ENCODE measurements at regions not wholly inside any gene's neighbourhood (a gene's known extent, or its start where the extent isn't known, plus 50 kb on each side); places are given as distances from the start of the nearest gene placed in this dataset.

GRCh38 chr7:68031180-68031943 is 1034.7 kb downstream of the TYW1 start:
- TF ChIP-seq, protein P1, sequence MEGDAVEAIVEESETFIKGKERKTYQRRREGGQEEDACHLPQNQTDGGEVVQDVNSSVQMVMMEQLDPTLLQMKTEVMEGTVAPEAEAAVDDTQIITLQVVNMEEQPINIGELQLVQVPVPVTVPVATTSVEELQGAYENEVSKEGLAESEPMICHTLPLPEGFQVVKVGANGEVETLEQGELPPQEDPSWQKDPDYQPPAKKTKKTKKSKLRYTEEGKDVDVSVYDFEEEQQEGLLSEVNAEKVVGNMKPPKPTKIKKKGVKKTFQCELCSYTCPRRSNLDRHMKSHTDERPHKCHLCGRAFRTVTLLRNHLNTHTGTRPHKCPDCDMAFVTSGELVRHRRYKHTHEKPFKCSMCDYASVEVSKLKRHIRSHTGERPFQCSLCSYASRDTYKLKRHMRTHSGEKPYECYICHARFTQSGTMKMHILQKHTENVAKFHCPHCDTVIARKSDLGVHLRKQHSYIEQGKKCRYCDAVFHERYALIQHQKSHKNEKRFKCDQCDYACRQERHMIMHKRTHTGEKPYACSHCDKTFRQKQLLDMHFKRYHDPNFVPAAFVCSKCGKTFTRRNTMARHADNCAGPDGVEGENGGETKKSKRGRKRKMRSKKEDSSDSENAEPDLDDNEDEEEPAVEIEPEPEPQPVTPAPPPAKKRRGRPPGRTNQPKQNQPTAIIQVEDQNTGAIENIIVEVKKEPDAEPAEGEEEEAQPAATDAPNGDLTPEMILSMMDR (IDR thresholded peaks at IDR 0.05) = no peak
- TF ChIP-seq POLR2AphosphoS5 (IDR thresholded peaks at IDR 0.05) (no peak), POLR2A (IDR thresholded peaks at IDR 0.05) (no peak), EP300 (IDR thresholded peaks at IDR 0.05) (no peak)
